ENCODE measurements at regions not wholly inside any gene's neighbourhood (a gene's known extent, or its start where the extent isn't known, plus 50 kb on each side); places are given as distances from the start of the nearest gene placed in this dataset.
"Not testable (repeated sequence)": the region's sequence is repeated elsewhere in the genome, so short reads cannot be mapped to it uniquely, and the experiment has no call there.

- no peak for DNase-seq
Observed at GRCh38 chr1:101371259-101371658, 134.4 kb downstream of the S1PR1 start.

DNA sequence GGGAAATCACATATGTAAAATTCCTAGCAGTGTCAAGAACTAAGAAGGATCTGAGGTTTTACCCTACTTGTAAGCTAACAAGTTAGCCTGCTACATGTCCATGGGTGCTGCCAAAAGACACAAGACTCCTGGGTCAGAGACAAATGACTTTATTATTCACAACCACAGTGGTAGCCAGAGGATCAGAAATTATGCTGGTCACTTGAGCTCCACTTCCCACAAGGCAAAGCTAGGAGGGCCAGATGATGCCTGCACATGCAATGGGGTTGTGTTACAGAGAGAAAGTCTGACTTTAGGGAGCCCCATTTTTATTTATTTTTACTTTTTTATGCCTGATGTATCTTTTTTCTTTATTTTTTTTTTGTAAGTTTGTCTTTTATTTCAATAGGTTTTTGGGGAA lies 136.8 kb downstream of the S1PR1 start:
- no peak for DNase-seq

DNA sequence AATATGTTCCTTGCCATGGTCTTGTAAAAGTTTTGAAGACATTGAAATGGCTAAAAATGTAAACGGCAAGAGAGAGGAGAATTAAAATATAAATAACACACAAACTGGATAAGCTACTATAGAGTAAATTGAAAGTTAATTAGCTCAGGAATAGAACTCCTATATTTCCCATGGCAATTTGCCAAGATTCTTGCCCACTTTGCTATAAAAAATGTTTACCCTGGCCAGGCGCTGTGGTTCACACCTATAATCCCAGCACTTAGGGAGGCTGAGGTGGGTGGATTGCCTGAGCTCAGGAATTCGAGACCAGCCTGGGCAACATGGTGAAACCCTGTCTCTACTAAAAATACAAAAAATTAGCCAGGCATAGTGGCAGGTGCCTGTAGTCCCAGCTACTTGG lies 138.6 kb downstream of the S1PR1 start:
- not testable (repeated sequence) for DNase-seq

GRCh38 chr1:101376121-101377083 lies 139.6 kb downstream of the S1PR1 start:
- no peak for DNase-seq

DNA sequence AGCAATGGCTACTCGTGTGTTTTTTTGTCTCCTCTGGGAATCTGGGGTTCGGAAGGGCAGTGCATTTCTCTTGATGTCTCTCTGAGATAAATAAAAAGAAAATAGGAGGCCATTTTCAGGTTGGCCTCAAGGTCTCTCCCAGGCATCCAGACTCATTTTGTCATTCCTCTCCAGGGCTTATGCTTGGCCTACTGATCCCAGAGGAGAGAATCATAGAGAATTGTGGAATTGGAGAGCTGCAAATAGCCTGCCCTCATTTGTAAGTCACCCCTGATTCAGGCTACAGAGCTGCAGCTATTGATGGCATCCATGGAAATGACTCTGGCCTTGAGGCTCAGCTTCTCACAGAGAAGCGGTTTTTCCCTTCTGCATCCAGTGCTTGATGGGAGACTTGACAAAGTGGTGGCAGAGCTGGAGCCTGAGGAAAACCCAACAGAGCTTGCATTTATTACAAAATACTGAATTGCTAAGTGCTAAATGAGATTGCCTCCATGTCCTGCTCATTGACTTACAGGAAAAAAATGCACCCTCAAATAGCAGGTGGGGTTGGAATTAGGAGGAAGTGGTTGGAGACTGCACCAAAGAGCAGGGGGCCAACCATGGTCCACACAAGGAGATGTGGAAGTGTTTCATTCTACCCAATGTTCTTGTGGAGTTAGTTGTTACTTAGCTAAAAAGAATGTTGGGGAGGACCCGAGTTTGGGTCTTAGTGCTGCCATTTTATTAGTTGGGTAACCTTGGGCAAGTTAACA lies 140.4 kb downstream of the S1PR1 start:
- DNase-seq, result no peak

- no peak for DNase-seq
Observed at GRCh38 chr1:101379037-101379436, 142.2 kb downstream of the S1PR1 start.

DNA sequence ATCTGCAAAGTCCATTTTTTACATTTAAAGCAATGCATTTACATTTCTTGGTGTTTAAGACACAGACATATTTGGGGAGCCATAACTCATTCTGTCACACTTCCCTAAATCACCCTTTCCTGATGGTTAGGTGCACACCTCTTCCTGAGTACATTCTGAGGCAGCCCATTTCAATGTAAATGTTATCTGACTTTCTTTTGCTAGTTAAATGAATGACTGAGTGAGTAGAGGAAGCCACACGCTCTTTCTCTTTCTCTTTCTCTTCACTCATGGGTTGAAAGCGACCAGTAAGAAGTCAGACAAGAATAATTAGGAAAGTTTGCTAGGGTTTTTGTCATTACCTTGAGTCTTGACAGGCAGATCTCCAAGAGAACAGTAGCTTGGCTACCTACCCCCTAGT lies 143.1 kb downstream of the S1PR1 start:
- DNase-seq, result no peak

- DNase-seq, result no peak
Observed at GRCh38 chr1:101382135-101382534, 145.3 kb downstream of the S1PR1 start.

- no peak for DNase-seq
Observed at GRCh38 chr1:101388904-101389546, 152.2 kb downstream of the S1PR1 start.

DNA sequence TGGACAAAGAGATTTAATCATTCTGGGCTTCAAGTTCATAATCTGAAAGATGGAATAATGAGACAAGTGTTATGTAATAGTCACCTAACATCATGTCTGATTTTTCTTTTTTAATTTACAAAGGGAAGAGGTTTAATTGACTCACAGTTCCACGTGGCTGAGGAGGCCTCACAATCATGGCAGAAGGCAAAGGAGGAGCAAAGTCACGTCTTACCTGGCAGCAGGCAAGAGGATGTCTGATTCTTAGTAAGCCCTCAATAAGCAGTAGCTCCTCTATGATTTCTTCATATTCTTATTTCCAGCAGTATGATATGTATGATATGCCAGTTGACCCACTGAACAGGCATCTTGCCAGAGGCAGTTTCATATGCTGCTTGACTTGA lies 152.7 kb downstream of the S1PR1 start:
- no peak for DNase-seq

DNA sequence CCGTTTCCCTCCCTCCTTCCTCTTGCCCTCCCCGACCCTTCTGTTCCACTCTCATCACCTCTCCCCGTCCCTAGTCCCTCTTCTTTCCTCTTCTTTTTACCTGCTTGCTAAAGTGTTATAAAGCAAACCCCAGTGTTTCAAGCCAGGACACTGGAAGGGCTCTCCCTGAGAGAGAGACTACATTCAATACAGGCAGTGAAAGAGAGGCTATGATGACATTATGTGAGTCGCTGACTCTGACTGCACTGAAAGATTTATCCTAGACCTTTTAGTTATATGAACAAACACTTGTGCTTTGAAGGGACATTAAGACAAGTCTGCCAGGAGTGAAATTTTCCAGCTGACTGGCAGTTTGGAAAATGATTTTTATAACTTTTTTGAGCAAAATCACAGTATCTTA lies 155.7 kb downstream of the S1PR1 start:
- DNase-seq, result no peak

GRCh38 chr1:101394041-101394440 lies 157.2 kb downstream of the S1PR1 start:
- no peak for DNase-seq

- DNase-seq, result no peak
Observed at GRCh38 chr1:101399222-101399621, 162.4 kb downstream of the S1PR1 start.

DNA sequence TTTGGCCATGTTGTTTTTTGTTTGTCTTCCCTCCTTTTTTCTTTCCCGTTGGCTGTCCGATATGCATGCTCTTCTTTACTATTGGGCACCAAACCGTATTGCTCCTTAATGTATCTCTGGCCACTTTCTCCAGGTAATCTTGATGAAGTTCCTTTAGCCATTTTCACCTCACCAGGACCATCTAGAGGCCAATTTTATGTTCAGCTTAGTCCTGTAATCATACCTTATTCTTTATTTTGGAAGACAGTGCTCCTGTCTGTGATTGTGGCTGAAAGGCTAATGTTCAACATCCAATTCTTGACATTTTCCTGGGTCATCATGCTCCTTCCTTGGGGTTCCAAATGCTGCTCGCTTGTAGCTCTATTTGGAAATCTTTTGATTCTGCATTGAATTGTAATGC lies 169.5 kb downstream of the S1PR1 start:
- DNase-seq, result no peak

- DNase-seq, result no peak
Observed at GRCh38 chr1:101406681-101407080, 169.9 kb downstream of the S1PR1 start.

DNA sequence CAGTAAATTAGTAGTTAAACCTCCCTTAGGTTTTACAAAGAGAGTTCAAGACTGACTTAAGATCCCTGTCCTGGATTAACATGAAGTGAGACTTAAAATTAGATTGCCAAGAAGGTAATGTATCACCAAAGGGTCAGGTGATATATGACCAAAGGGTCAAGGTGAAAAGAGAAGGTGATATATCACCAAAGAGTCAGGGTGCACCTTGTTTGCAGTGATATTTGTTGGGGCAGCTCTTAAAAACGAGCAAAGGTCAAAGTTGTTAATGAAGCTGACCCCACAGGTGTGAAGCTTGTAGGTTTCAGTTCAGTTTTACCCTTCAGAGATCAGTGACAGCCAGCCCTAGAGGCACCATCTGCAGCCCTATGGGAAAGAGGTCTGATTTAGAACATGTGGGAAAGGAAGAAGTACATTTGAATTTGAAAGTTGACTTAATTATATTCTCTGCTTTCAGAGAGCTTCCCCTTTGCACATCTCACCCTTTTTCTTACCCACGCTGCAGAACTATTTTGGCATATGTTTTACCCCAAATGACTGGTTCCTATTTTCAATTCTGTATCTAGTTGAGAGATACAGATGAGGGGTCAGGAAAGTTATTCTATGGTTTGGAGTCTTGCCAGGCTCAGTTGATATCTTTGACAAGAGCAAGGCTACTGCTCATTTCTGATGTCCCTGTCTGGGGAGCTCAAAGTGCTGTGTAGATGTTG lies 170.8 kb downstream of the S1PR1 start:
- no peak for DNase-seq

- no peak for DNase-seq
Observed at GRCh38 chr1:101408212-101409042, 171.6 kb downstream of the S1PR1 start.

DNA sequence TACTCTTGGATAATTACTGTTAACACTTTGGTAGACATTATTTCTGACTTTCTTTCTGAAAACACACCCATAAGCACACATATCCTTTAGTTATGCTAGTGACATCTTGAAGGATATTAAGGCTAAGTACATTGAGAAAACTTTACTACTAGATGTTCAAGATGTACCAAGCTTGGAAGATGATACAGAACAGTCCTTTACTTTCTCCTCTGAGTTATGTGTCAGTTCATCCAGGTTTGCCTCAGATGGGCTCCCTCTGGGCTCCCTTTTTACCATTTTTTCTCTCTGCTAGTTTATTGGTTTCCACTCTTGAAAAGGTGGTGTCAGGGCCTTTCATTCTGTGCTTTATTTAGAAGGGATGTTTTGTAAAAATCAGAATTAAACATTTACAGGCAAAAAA lies 172.3 kb downstream of the S1PR1 start:
- DNase-seq, result no peak

GRCh38 chr1:101410048-101410878 lies 173.4 kb downstream of the S1PR1 start:
- no peak for DNase-seq

DNA sequence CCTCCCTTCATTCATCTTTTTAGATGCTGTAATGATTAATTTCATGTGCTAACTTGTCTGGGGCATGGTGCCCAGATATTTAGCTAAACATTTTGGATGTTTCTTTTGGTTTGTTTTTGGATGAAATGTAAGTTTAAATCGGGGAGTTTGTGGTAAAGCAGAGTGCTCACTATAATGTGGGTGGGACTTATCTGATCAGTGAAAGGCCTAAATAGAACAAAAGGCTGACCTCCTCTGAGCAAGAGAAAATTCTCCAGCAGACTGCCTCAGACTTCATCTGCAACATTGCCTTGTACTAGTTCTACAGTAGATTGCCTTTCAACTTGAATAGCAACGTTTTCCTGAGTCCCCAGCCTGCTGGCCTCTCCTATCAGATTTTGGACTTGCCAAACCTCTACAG lies 183.6 kb downstream of the S1PR1 start:
- no peak for DNase-seq

- not testable (repeated sequence) for DNase-seq
Observed at GRCh38 chr1:101428083-101428482, 191.3 kb downstream of the S1PR1 start.
